ENCODE measurements at regions not wholly inside any gene's neighbourhood (a gene's known extent, or its start where the extent isn't known, plus 50 kb on each side); places are given as distances from the start of the nearest gene placed in this dataset.

GRCh38 chr9:26013199-26013598 is 335.0 kb upstream of the TUSC1 start:
- H3K36me3 ChIP-seq (ENCODE audit: control insufficient read depth in 3 of 3, insufficient read depth in 3 of 3, low read length in 3 of 3): no peaks in the 10 kb centered on the region
- no peaks in the 10 kb centered on the region for H3K27me3 ChIP-seq (ENCODE audit: control insufficient read depth in 3 of 3, insufficient read depth in 3 of 3, low read length in 3 of 3)
- H3K4me1 ChIP-seq (ENCODE audit: control insufficient read depth in 3 of 3, insufficient read depth in 3 of 3, low read length in 3 of 3): no peaks in the 10 kb centered on the region
- no peaks in the 10 kb centered on the region for H3K9me3 ChIP-seq (ENCODE audit: control insufficient read depth in 3 of 3, low read length in 3 of 3)
- no peak overlapping the region for H3K27ac ChIP-seq (ENCODE audit: low read depth, low read length)
- no peak overlapping the region for H3K9ac ChIP-seq (ENCODE audit: low read depth in 1 of 3, low read length in 3 of 3)
- no peak overlapping the region for H3K4me3 ChIP-seq (ENCODE audit: low read length in 3 of 3)

- Histone ChIP-seq H3K27ac (ENCODE audit: low read depth, low read length) (no peak overlapping the region), H3K9ac (ENCODE audit: low read depth in 1 of 3, low read length in 3 of 3) (no peak overlapping the region), H3K36me3 (ENCODE audit: control insufficient read depth in 3 of 3, insufficient read depth in 3 of 3, low read length in 3 of 3) (no peaks in the 10 kb centered on the region), H3K9me3 (ENCODE audit: control insufficient read depth in 3 of 3, low read length in 3 of 3) (no peaks in the 10 kb centered on the region), H3K4me3 (ENCODE audit: low read length in 3 of 3) (no peak overlapping the region), H3K27me3 (ENCODE audit: control insufficient read depth in 3 of 3, insufficient read depth in 3 of 3, low read length in 3 of 3) (no peaks in the 10 kb centered on the region), H3K4me1 (ENCODE audit: control insufficient read depth in 3 of 3, insufficient read depth in 3 of 3, low read length in 3 of 3) (no peaks in the 10 kb centered on the region)
Observed at GRCh38 chr9:26012797-26013196, 334.6 kb upstream of the TUSC1 start.

GRCh38 chr9:25994605-25995004 is 316.4 kb upstream of the TUSC1 start:
- H3K36me3 ChIP-seq (ENCODE audit: control insufficient read depth in 3 of 3, insufficient read depth in 3 of 3, low read length in 3 of 3): no peaks in the 10 kb centered on the region
- peaks cover 0 to 2% (median 0%) of the 10 kb centered on the region in 3 donors for H3K9me3 ChIP-seq (ENCODE audit: control insufficient read depth in 3 of 3, low read length in 3 of 3)
- no peak overlapping the region for H3K27ac ChIP-seq (ENCODE audit: low read depth, low read length)
- H3K4me1 ChIP-seq (ENCODE audit: control insufficient read depth in 3 of 3, insufficient read depth in 3 of 3, low read length in 3 of 3): no peaks in the 10 kb centered on the region
- H3K27me3 ChIP-seq (ENCODE audit: control insufficient read depth in 3 of 3, insufficient read depth in 3 of 3, low read length in 3 of 3): no peaks in the 10 kb centered on the region
- H3K9ac ChIP-seq (ENCODE audit: low read depth in 1 of 3, low read length in 3 of 3): no peak overlapping the region
- no peak overlapping the region for H3K4me3 ChIP-seq (ENCODE audit: low read length in 3 of 3)

- Histone ChIP-seq H3K9me3 (ENCODE audit: control insufficient read depth in 3 of 3, low read length in 3 of 3) (peaks cover 0 to 2% (median 0%) of the 10 kb centered on the region in 3 donors), H3K36me3 (ENCODE audit: control insufficient read depth in 3 of 3, insufficient read depth in 3 of 3, low read length in 3 of 3) (no peaks in the 10 kb centered on the region), H3K4me1 (ENCODE audit: control insufficient read depth in 3 of 3, insufficient read depth in 3 of 3, low read length in 3 of 3) (no peaks in the 10 kb centered on the region)
Observed at GRCh38 chr9:25990376-25990775, 312.1 kb upstream of the TUSC1 start.

GRCh38 chr9:25975667-25976066 is 297.4 kb upstream of the TUSC1 start:
- Histone ChIP-seq H3K9me3 (ENCODE audit: control insufficient read depth in 3 of 3, low read length in 3 of 3) (peaks cover 0 to 3% (median 0%) of the 10 kb centered on the region in 3 donors), H3K9ac (ENCODE audit: low read depth in 1 of 3, low read length in 3 of 3) (no peak overlapping the region), H3K4me3 (ENCODE audit: low read length in 3 of 3) (no peak overlapping the region), H3K27ac (ENCODE audit: low read depth, low read length) (no peak overlapping the region), H3K36me3 (ENCODE audit: control insufficient read depth in 3 of 3, insufficient read depth in 3 of 3, low read length in 3 of 3) (no peaks in the 10 kb centered on the region), H3K4me1 (ENCODE audit: control insufficient read depth in 3 of 3, insufficient read depth in 3 of 3, low read length in 3 of 3) (no peaks in the 10 kb centered on the region), H3K27me3 (ENCODE audit: control insufficient read depth in 3 of 3, insufficient read depth in 3 of 3, low read length in 3 of 3) (no peaks in the 10 kb centered on the region)

More at GRCh38 chr9:25990376-25990775, 312.1 kb upstream of the TUSC1 start:
- Histone ChIP-seq H3K27ac (ENCODE audit: low read depth, low read length) (no peak overlapping the region), H3K4me3 (ENCODE audit: low read length in 3 of 3) (no peak overlapping the region), H3K27me3 (ENCODE audit: control insufficient read depth in 3 of 3, insufficient read depth in 3 of 3, low read length in 3 of 3) (no peaks in the 10 kb centered on the region), H3K9ac (ENCODE audit: low read depth in 1 of 3, low read length in 3 of 3) (no peak overlapping the region)

- Histone ChIP-seq H3K36me3 (ENCODE audit: control insufficient read depth in 3 of 3, insufficient read depth in 3 of 3, low read length in 3 of 3) (no peaks in the 10 kb centered on the region), H3K4me1 (ENCODE audit: control insufficient read depth in 3 of 3, insufficient read depth in 3 of 3, low read length in 3 of 3) (no peaks in the 10 kb centered on the region), H3K9me3 (ENCODE audit: control insufficient read depth in 3 of 3, low read length in 3 of 3) (peaks cover 0 to 3% (median 0%) of the 10 kb centered on the region in 3 donors), H3K4me3 (ENCODE audit: low read length in 3 of 3) (no peak overlapping the region), H3K27ac (ENCODE audit: low read depth, low read length) (no peak overlapping the region), H3K27me3 (ENCODE audit: control insufficient read depth in 3 of 3, insufficient read depth in 3 of 3, low read length in 3 of 3) (no peaks in the 10 kb centered on the region), H3K9ac (ENCODE audit: low read depth in 1 of 3, low read length in 3 of 3) (no peak overlapping the region)
Observed at GRCh38 chr9:25964239-25964638, 286.0 kb upstream of the TUSC1 start.

GRCh38 chr9:25960178-25960577 is 281.9 kb upstream of the TUSC1 start:
- H3K27ac ChIP-seq (ENCODE audit: low read depth, low read length): no peak overlapping the region
- H3K4me1 ChIP-seq (ENCODE audit: control insufficient read depth in 3 of 3, insufficient read depth in 3 of 3, low read length in 3 of 3): no peaks in the 10 kb centered on the region
- no peaks in the 10 kb centered on the region for H3K27me3 ChIP-seq (ENCODE audit: control insufficient read depth in 3 of 3, insufficient read depth in 3 of 3, low read length in 3 of 3)
- H3K4me3 ChIP-seq (ENCODE audit: low read length in 3 of 3): no peak overlapping the region
- no peaks in the 10 kb centered on the region for H3K36me3 ChIP-seq (ENCODE audit: control insufficient read depth in 3 of 3, insufficient read depth in 3 of 3, low read length in 3 of 3)
- H3K9ac ChIP-seq (ENCODE audit: low read depth in 1 of 3, low read length in 3 of 3): no peak overlapping the region
- peaks cover 0 to 3% (median 0%) of the 10 kb centered on the region in 3 donors for H3K9me3 ChIP-seq (ENCODE audit: control insufficient read depth in 3 of 3, low read length in 3 of 3)

GRCh38 chr9:25954209-25954608 is 276.0 kb upstream of the TUSC1 start:
- H3K27ac ChIP-seq (ENCODE audit: low read depth, low read length): no peak overlapping the region
- H3K27me3 ChIP-seq (ENCODE audit: control insufficient read depth in 3 of 3, insufficient read depth in 3 of 3, low read length in 3 of 3): no peaks in the 10 kb centered on the region
- no peak overlapping the region for H3K9ac ChIP-seq (ENCODE audit: low read depth in 1 of 3, low read length in 3 of 3)
- H3K4me3 ChIP-seq (ENCODE audit: low read length in 3 of 3): no peak overlapping the region
- H3K9me3 ChIP-seq (ENCODE audit: control insufficient read depth in 3 of 3, low read length in 3 of 3): no peaks in the 10 kb centered on the region
- H3K4me1 ChIP-seq (ENCODE audit: control insufficient read depth in 3 of 3, insufficient read depth in 3 of 3, low read length in 3 of 3): no peaks in the 10 kb centered on the region
- no peaks in the 10 kb centered on the region for H3K36me3 ChIP-seq (ENCODE audit: control insufficient read depth in 3 of 3, insufficient read depth in 3 of 3, low read length in 3 of 3)

GRCh38 chr9:25948182-25948581 is 269.9 kb upstream of the TUSC1 start:
- Histone ChIP-seq H3K27me3 (ENCODE audit: control insufficient read depth in 3 of 3, insufficient read depth in 3 of 3, low read length in 3 of 3) (no peaks in the 10 kb centered on the region), H3K4me3 (ENCODE audit: low read length in 3 of 3) (no peak overlapping the region), H3K27ac (ENCODE audit: low read depth, low read length) (no peak overlapping the region), H3K4me1 (ENCODE audit: control insufficient read depth in 3 of 3, insufficient read depth in 3 of 3, low read length in 3 of 3) (no peaks in the 10 kb centered on the region), H3K36me3 (ENCODE audit: control insufficient read depth in 3 of 3, insufficient read depth in 3 of 3, low read length in 3 of 3) (no peaks in the 10 kb centered on the region), H3K9ac (ENCODE audit: low read depth in 1 of 3, low read length in 3 of 3) (no peak overlapping the region), H3K9me3 (ENCODE audit: control insufficient read depth in 3 of 3, low read length in 3 of 3) (no peaks in the 10 kb centered on the region)

GRCh38 chr9:25939126-25939525 is 260.9 kb upstream of the TUSC1 start:
- H3K36me3 ChIP-seq (ENCODE audit: control insufficient read depth in 3 of 3, insufficient read depth in 3 of 3, low read length in 3 of 3): no peaks in the 10 kb centered on the region
- H3K9ac ChIP-seq (ENCODE audit: low read depth in 1 of 3, low read length in 3 of 3): no peak overlapping the region
- H3K4me3 ChIP-seq (ENCODE audit: low read length in 3 of 3): no peak overlapping the region
- H3K9me3 ChIP-seq (ENCODE audit: control insufficient read depth in 3 of 3, low read length in 3 of 3): no peaks in the 10 kb centered on the region
- no peaks in the 10 kb centered on the region for H3K4me1 ChIP-seq (ENCODE audit: control insufficient read depth in 3 of 3, insufficient read depth in 3 of 3, low read length in 3 of 3)
- no peak overlapping the region for H3K27ac ChIP-seq (ENCODE audit: low read depth, low read length)
- no peaks in the 10 kb centered on the region for H3K27me3 ChIP-seq (ENCODE audit: control insufficient read depth in 3 of 3, insufficient read depth in 3 of 3, low read length in 3 of 3)

GRCh38 chr9:25936031-25936430 is 257.8 kb upstream of the TUSC1 start:
- Histone ChIP-seq H3K9ac (ENCODE audit: low read depth in 1 of 3, low read length in 3 of 3) (no peak overlapping the region), H3K27ac (ENCODE audit: low read depth, low read length) (no peak overlapping the region), H3K36me3 (ENCODE audit: control insufficient read depth in 3 of 3, insufficient read depth in 3 of 3, low read length in 3 of 3) (no peaks in the 10 kb centered on the region), H3K4me1 (ENCODE audit: control insufficient read depth in 3 of 3, insufficient read depth in 3 of 3, low read length in 3 of 3) (no peaks in the 10 kb centered on the region), H3K9me3 (ENCODE audit: control insufficient read depth in 3 of 3, low read length in 3 of 3) (no peaks in the 10 kb centered on the region), H3K27me3 (ENCODE audit: control insufficient read depth in 3 of 3, insufficient read depth in 3 of 3, low read length in 3 of 3) (no peaks in the 10 kb centered on the region), H3K4me3 (ENCODE audit: low read length in 3 of 3) (no peak overlapping the region)

All from skeletal muscle tissue (tissue), 3 donors.